Nephron (organoid): ENCODE measurements at regions not wholly inside any gene's neighbourhood (a gene's known extent, or its start where the extent isn't known, plus 50 kb on each side); places are given as distances from the start of the nearest gene placed in this dataset.

Source experiments
- H3K27ac Mint-ChIP-seq, 3 experiments: 2 replicates each; pipeline ENCODE4 v1.8.0; 2020; ENCODE audit warnings: mixed read lengths in 3 of 3, mild to moderate bottlenecking in 2 of 3, moderate library complexity in 1 of 3
- H3K27me3 Mint-ChIP-seq: 2 replicates; pipeline ENCODE4 v1.8.0; 2021; ENCODE audit warnings: low read depth, mild to moderate bottlenecking, moderate library complexity, mixed read lengths
- H3K36me3 Mint-ChIP-seq: 2 replicates; pipeline ENCODE4 v1.8.0; 2020; ENCODE audit warnings: low read depth, mixed read lengths
- H3K4me1 Mint-ChIP-seq: 2 replicates; pipeline ENCODE4 v1.8.0; 2020; ENCODE audit warnings: mixed read lengths
- H3K4me3 Mint-ChIP-seq, 3 experiments: 2 replicates each; pipeline ENCODE4 v1.8.0; 2020; ENCODE audit warnings: mild to moderate bottlenecking in 3 of 3, mixed read lengths in 3 of 3, moderate library complexity in 2 of 3
- H3K9me3 Mint-ChIP-seq: 2 replicates; pipeline ENCODE4 v1.8.0; 2020; ENCODE audit warnings: mixed read lengths
- CTCF ChIP-seq, 3 experiments: fragments of 200-600 bp; sonication (generic); IDR thresholded peaks; one replicate each; pipeline ENCODE4 v1.5.0; 2021; ENCODE audit warnings: antibody characterized with exemption in 3 of 3; ENCODE audit not compliant: unreplicated experiment in 3 of 3

- Mint-ChIP-seq H3K4me1 (peaks cover 5% of the 10 kb centered on the region), H3K9me3 (no peaks in the 10 kb centered on the region), H3K27ac (no peak overlapping the region), H3K27me3 (peaks cover 74% of the 10 kb centered on the region), H3K36me3 (no peaks in the 10 kb centered on the region), H3K4me3 (no peak overlapping the region)
- TF ChIP-seq CTCF (IDR thresholded peaks at IDR 0.05; ENCODE audit: unreplicated experiment in 3 of 3), result no peak
These were observed 91.0 kb upstream of the FMN2 start for GRCh38 chr1:240000634-240001033.

GRCh38 chr1:240001177-240001740 lies 90.4 kb upstream of the FMN2 start:
- Mint-ChIP-seq H3K4me1 (peaks cover 5% of the 10 kb centered on the region), H3K36me3 (no peaks in the 10 kb centered on the region), H3K9me3 (no peaks in the 10 kb centered on the region), H3K27ac (no peak overlapping the region), H3K27me3 (peaks cover 68% of the 10 kb centered on the region), H3K4me3 (no peak overlapping the region)
- TF ChIP-seq CTCF (IDR thresholded peaks at IDR 0.05; ENCODE audit: unreplicated experiment in 3 of 3), result no peak

GRCh38 chr1:240004086-240004749 lies 87.5 kb upstream of the FMN2 start:
- no peak overlapping the region for H3K4me3 Mint-ChIP-seq
- no peak overlapping the region for H3K27ac Mint-ChIP-seq
- H3K27me3 Mint-ChIP-seq, result peaks cover 43% of the 10 kb centered on the region
- H3K9me3 Mint-ChIP-seq, result no peaks in the 10 kb centered on the region
- no peaks in the 10 kb centered on the region for H3K36me3 Mint-ChIP-seq
- H3K4me1 Mint-ChIP-seq, result no peaks in the 10 kb centered on the region
- TF ChIP-seq CTCF (IDR thresholded peaks at IDR 0.05; ENCODE audit: unreplicated experiment in 3 of 3), result peak; percentile 58 to 66 (median 61)

GRCh38 chr1:240005997-240006650 lies 85.6 kb upstream of the FMN2 start:
- peaks cover 3% of the 10 kb centered on the region for H3K9me3 Mint-ChIP-seq
- H3K4me3 Mint-ChIP-seq, result no peak overlapping the region
- no peak overlapping the region for H3K27ac Mint-ChIP-seq
- H3K36me3 Mint-ChIP-seq, result no peaks in the 10 kb centered on the region
- H3K27me3 Mint-ChIP-seq, result peaks cover 25% of the 10 kb centered on the region
- no peak for TF ChIP-seq CTCF (IDR thresholded peaks at IDR 0.05; ENCODE audit: unreplicated experiment in 3 of 3)
- H3K4me1 Mint-ChIP-seq, result no peaks in the 10 kb centered on the region

- no peak for TF ChIP-seq CTCF (IDR thresholded peaks at IDR 0.05; ENCODE audit: unreplicated experiment in 3 of 3)
- H3K27me3 Mint-ChIP-seq, result peaks cover 8% of the 10 kb centered on the region
- H3K9me3 Mint-ChIP-seq, result peaks cover 5% of the 10 kb centered on the region
- H3K4me1 Mint-ChIP-seq, result no peaks in the 10 kb centered on the region
- no peaks in the 10 kb centered on the region for H3K36me3 Mint-ChIP-seq
- no peak overlapping the region for H3K27ac Mint-ChIP-seq
- no peak overlapping the region for H3K4me3 Mint-ChIP-seq
These were observed 83.4 kb upstream of the FMN2 start for GRCh38 chr1:240008298-240008697.
